H1 (cell line): ENCODE measurements at regions not wholly inside any gene's neighbourhood (a gene's known extent, or its start where the extent isn't known, plus 50 kb on each side); places are given as distances from the start of the nearest gene placed in this dataset.

Source experiments
- CTCF ChIA-PET: fragments of 300-600 bp; sonication (Branson Sonifier 250); formaldehyde crosslinking; loops from one replicate; lab custom pipeline; 2021; ENCODE audit not compliant: partially characterized antibody; lab: Charles Lee
- POLR2A ChIA-PET: fragments of 300-600 bp; sonication (Branson Sonifier 250); formaldehyde crosslinking; loops from one replicate; lab custom pipeline; 2021; ENCODE audit warnings: inconsistent platforms; ENCODE audit not compliant: partially characterized antibody; lab: Charles Lee
- DNase-seq, 2 experiments: peaks; one replicate each; pipeline versions ENCODE4 v3.0.0 to v3.0.0-alpha.2; 2010 to 2022; ENCODE audit warnings: low spot score in 2 of 2, low read depth in 1 of 2, mixed read lengths in 1 of 2
- FAIRE-seq: peaks from 2 replicates; lab custom pipeline; 2011; peaks lifted over from hg19 to GRCh38; lab: Jason Lieb, UNC
- H2AFZ ChIP-seq: 2 replicates; pipeline ENCODE4 v1.8.1; 2012; ENCODE audit warnings: low read length, inconsistent platforms
- H2AK5ac ChIP-seq: 2 replicates; pipeline ENCODE4 v1.6.1; 2013; ENCODE audit warnings: low read depth, low read length
- H2BK120ac ChIP-seq: replicated peaks from 2 replicates; pipeline ENCODE3; 2013; ENCODE audit warnings: low read depth, low read length, inconsistent platforms
- H2BK12ac ChIP-seq: 2 replicates; pipeline ENCODE4 v1.6.1; 2013; ENCODE audit warnings: low read depth, low read length
- H2BK15ac ChIP-seq: 2 replicates; pipeline ENCODE4 v1.6.1; 2013; ENCODE audit warnings: low read length
- H2BK20ac ChIP-seq: 2 replicates; pipeline ENCODE4 v1.6.1; 2013; ENCODE audit warnings: low read length
- H2BK5ac ChIP-seq: 2 replicates; pipeline ENCODE4 v1.6.1; 2013; ENCODE audit warnings: low read depth, low read length
- H3K14ac ChIP-seq: 2 replicates; pipeline ENCODE4 v1.6.1; 2013; ENCODE audit warnings: inconsistent platforms; ENCODE audit not compliant: insufficient read length
- H3K18ac ChIP-seq: 2 replicates; pipeline ENCODE4 v1.6.1; 2013; ENCODE audit warnings: low read length; ENCODE audit errors: extremely low read depth
- H3K23ac ChIP-seq: 2 replicates; pipeline ENCODE4 v1.6.1; 2013; ENCODE audit warnings: inconsistent platforms; ENCODE audit not compliant: insufficient read length
- H3K23me2 ChIP-seq: 2 replicates; pipeline ENCODE4 v1.6.1; 2013; ENCODE audit warnings: low read depth, low read length
- H3K27ac ChIP-seq: 2 replicates; pipeline ENCODE4 v1.6.1; 2011; ENCODE audit warnings: low read depth, low read length, inconsistent platforms
- H3K27me3 ChIP-seq, 4 experiments: replicated peaks in 1 of 4; 1 replicate in 1 of 4; 2 replicates in 3 of 4; pipeline versions ENCODE4 v1.6.1 to v1.8.1; 2011 to 2013; ENCODE audit warnings: low read length in 3 of 4, mild to moderate bottlenecking in 3 of 4, inconsistent platforms in 2 of 4, mixed read lengths in 2 of 4, moderate library complexity in 1 of 4; ENCODE audit not compliant: control insufficient read depth in 3 of 4, insufficient read depth in 3 of 4; ENCODE audit errors: extremely low read depth in 1 of 4
- H3K36me3 ChIP-seq, 4 experiments: 2 replicates each; pipeline versions ENCODE4 v1.6.1 to v1.8.1; 2011 to 2013; ENCODE audit warnings: mild to moderate bottlenecking in 4 of 4, low read length in 3 of 4, moderate library complexity in 2 of 4, control low read depth in 1 of 4, inconsistent platforms in 1 of 4; ENCODE audit not compliant: insufficient read depth in 4 of 4, control insufficient read depth in 2 of 4
- H3K4ac ChIP-seq: replicated peaks from 2 replicates; pipeline ENCODE3; 2013; ENCODE audit warnings: low read length, low read depth, mixed read lengths, inconsistent platforms; ENCODE audit not compliant: insufficient read length
- H3K4me1 ChIP-seq, 4 experiments: replicated peaks in 1 of 4; 1 replicate in 1 of 4; 2 replicates in 3 of 4; pipeline versions ENCODE4 v1.6.1 to v1.8.1; 2011 to 2013; ENCODE audit warnings: low read length in 3 of 4, inconsistent platforms in 2 of 4, mixed read lengths in 1 of 4; ENCODE audit not compliant: insufficient read depth in 4 of 4, control insufficient read depth in 3 of 4
- H3K4me2 ChIP-seq, 2 experiments: 2 replicates each; pipeline versions ENCODE4 v1.6.1 to v1.8.1; 2011 to 2013; ENCODE audit warnings: low read depth in 2 of 2, low read length in 2 of 2, control low read depth in 1 of 2, inconsistent platforms in 1 of 2, mild to moderate bottlenecking in 1 of 2; ENCODE audit not compliant: insufficient read depth in 1 of 2
- H3K4me3 ChIP-seq, 4 experiments: fragments of 200-600, 300-600 bp in 1 of 4; sonication (generic), shearing (Covaris generic), sonication (Bioruptor Twin) in 1 of 4; 2 replicates each; pipeline versions ENCODE4 v1.5.1 to v1.8.1; 2011 to 2016; ENCODE audit warnings: low read length in 4 of 4, low read depth in 3 of 4, control low read depth in 2 of 4, inconsistent platforms in 2 of 4, mild to moderate bottlenecking in 2 of 4, mixed read lengths in 1 of 4, moderate library complexity in 1 of 4; ENCODE audit not compliant: insufficient read depth in 2 of 4; ENCODE audit errors: extremely low read depth in 1 of 4
- H3K56ac ChIP-seq: replicated peaks from 2 replicates; pipeline ENCODE3; 2013; ENCODE audit warnings: low read depth, mild to moderate bottlenecking, mixed read lengths, low read length, inconsistent platforms; ENCODE audit not compliant: insufficient read length
- H3K79me1 ChIP-seq: 2 replicates; pipeline ENCODE4 v1.6.1; 2013; ENCODE audit warnings: low read depth, low read length, control low read depth
- H3K79me2 ChIP-seq, 2 experiments: 2 replicates each; pipeline versions ENCODE4 v1.6.1 to v1.8.1; 2012 to 2013; ENCODE audit warnings: low read length in 2 of 2, mild to moderate bottlenecking in 2 of 2, inconsistent platforms in 1 of 2; ENCODE audit not compliant: insufficient read depth in 2 of 2, control insufficient read depth in 1 of 2
- H3K9ac ChIP-seq, 4 experiments: replicated peaks in 1 of 4; 1 replicate in 1 of 4; 2 replicates in 3 of 4; pipeline versions ENCODE4 v1.6.1 to v1.8.1; 2011 to 2013; ENCODE audit warnings: low read depth in 3 of 4, low read length in 3 of 4, control low read depth in 2 of 4, mild to moderate bottlenecking in 2 of 4, moderate library complexity in 2 of 4, inconsistent platforms in 1 of 4; ENCODE audit errors: extremely low read depth in 1 of 4
- H3K9me3 ChIP-seq, 2 experiments: 2 replicates each; pipeline versions ENCODE4 v1.6.1 to v1.8.1; 2012 to 2013; ENCODE audit warnings: mild to moderate bottlenecking in 2 of 2, moderate library complexity in 2 of 2, control low read depth in 1 of 2, inconsistent platforms in 1 of 2, low read depth in 1 of 2, low read length in 1 of 2, mixed read lengths in 1 of 2; ENCODE audit not compliant: insufficient read depth in 2 of 2
- H4K20me1 ChIP-seq, 2 experiments: replicated peaks in 1 of 2; 2 replicates each; pipeline versions ENCODE3 to v1.8.1; 2011 to 2013; ENCODE audit warnings: inconsistent platforms in 2 of 2, low read length in 2 of 2, mild to moderate bottlenecking in 1 of 2; ENCODE audit not compliant: insufficient read depth in 2 of 2, control insufficient read depth in 1 of 2
- H4K5ac ChIP-seq: 2 replicates; pipeline ENCODE4 v1.6.1; 2013; ENCODE audit warnings: low read length, low read depth, mixed read lengths, inconsistent platforms; ENCODE audit not compliant: insufficient read length
- H4K8ac ChIP-seq: 2 replicates; pipeline ENCODE4 v1.8.0; 2013; ENCODE audit warnings: mild to moderate bottlenecking, moderate library complexity, low read length, inconsistent platforms; ENCODE audit not compliant: insufficient read depth; ENCODE audit errors: extremely low read depth
- H4K91ac ChIP-seq: replicated peaks from 2 replicates; pipeline ENCODE3; 2013; ENCODE audit warnings: low read length, mixed read lengths, inconsistent platforms; ENCODE audit not compliant: insufficient read length
- JUN ChIP-seq: IDR thresholded peaks from 2 replicates; pipeline ENCODE4 v1.6.1; 2011; ENCODE audit warnings: low read depth, mild to moderate bottlenecking, improper control_type of control experiment, low read length
- KDM4A ChIP-seq: IDR thresholded peaks from one replicate; pipeline ENCODE4 v1.7.1; 2012; ENCODE audit warnings: low read depth, mild to moderate bottlenecking, moderate library complexity, low read length, inconsistent platforms; ENCODE audit not compliant: severe bottlenecking
- MAFK ChIP-seq: IDR thresholded peaks from 2 replicates; pipeline ENCODE4 v1.6.1; 2012; ENCODE audit warnings: low read depth, mild to moderate bottlenecking, improper control_type of control experiment, low read length
- POU5F1 ChIP-seq: IDR thresholded peaks from 2 replicates; pipeline ENCODE4 v1.6.1; 2011; ENCODE audit warnings: low read depth, mild to moderate bottlenecking, low read length, moderate library complexity
- RNF2 ChIP-seq: fragments of 200-900, 300-1000 bp; sonication (generic); IDR thresholded peaks from 2 replicates; pipeline ENCODE4 v1.7.1; 2016; ENCODE audit warnings: borderline replicate concordance, low read depth, mild to moderate bottlenecking, antibody characterized with exemption, low read length; ENCODE audit not compliant: poor library complexity, severe bottlenecking; ENCODE audit errors: missing control alignments
- SUZ12 ChIP-seq: fragments of 200-600 bp; sonication (generic); IDR thresholded peaks from 2 replicates; pipeline ENCODE4 v1.6.1; 2012; ENCODE audit warnings: mild to moderate bottlenecking, inconsistent platforms, low read length, moderate library complexity, mixed read lengths
- WGBS, 2 experiments: shearing (Covaris generic) in 1 of 2; methylation state at CpG; one replicate each; pipeline versions ENCODE4 v1.1.6 to v1.1.7; 2013 to 2015; ENCODE audit warnings: low lambda C conversion rate in 2 of 2, mixed read lengths in 2 of 2, inconsistent platforms in 1 of 2, low coverage in 1 of 2, missing lambda C conversion rate in 1 of 2; ENCODE audit not compliant: insufficient replicate concordance in 2 of 2, insufficient coverage in 1 of 2, insufficient read length in 1 of 2; ENCODE audit errors: extremely low coverage in 1 of 2, missing lambda C conversion rate in 1 of 2; 5-methylcytosine and 5-hydroxymethylcytosine counted together
- TF ChIP-seq, protein P1 (sequence below): IDR thresholded peaks from 2 replicates; pipeline ENCODE4 v1.6.1; 2012; ENCODE audit warnings: low read length, inconsistent platforms
- TF ChIP-seq, protein P2 (sequence below), 3 experiments: IDR thresholded peaks; 1 replicate in 2 of 3; 2 replicates in 1 of 3; pipeline versions ENCODE4 v1.5.1 to v1.6.1; 2011; ENCODE audit warnings: low read length in 3 of 3, mild to moderate bottlenecking in 3 of 3, inconsistent platforms in 2 of 3, low read depth in 1 of 3, moderate library complexity in 1 of 3; ENCODE audit not compliant: insufficient read depth in 1 of 3; ENCODE audit errors: control extremely low read depth in 1 of 3
- TF ChIP-seq, protein P3 (sequence below): IDR thresholded peaks from 2 replicates; pipeline ENCODE4 v1.6.1; 2011; ENCODE audit warnings: low read depth, mild to moderate bottlenecking, low read length; ENCODE audit not compliant: insufficient read depth

DNA sequence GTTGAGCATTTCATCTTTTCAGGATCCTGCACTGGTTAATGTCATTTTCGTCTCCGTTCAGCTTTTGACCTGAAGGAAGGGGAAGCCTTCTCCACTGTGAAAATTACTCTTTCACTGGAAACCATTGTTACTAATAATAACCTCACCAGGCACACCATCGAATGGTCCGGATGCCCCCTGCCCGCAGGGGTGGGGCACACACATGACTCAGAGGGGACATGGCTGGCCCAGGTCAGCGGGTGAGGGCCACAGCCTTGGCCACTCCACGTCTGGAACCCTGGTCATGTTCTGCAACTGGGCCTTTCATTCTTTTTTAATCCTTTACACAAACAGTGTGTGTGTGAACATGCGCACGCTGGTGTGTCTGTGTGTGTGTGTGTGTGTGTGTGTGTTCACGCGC, 191.8 kb downstream of the BCOR start:
- no peak overlapping the region for H3K27ac ChIP-seq
- H4K91ac ChIP-seq = no peak overlapping the region
- no peaks in the 10 kb centered on the region for H3K79me1 ChIP-seq
- no peak overlapping the region for H3K9ac ChIP-seq
- FAIRE-seq = no peak
- no peak overlapping the region for H3K4ac ChIP-seq
- H3K4me2 ChIP-seq = no peak overlapping the region
- H3K79me2 ChIP-seq = no peaks in the 10 kb centered on the region
- H3K23me2 ChIP-seq = no peaks in the 10 kb centered on the region
- H3K9me3 ChIP-seq = no peaks in the 10 kb centered on the region
- no peak overlapping the region for H2AFZ ChIP-seq
- H2BK12ac ChIP-seq = no peak overlapping the region
- no peak overlapping the region for H2AK5ac ChIP-seq
- peaks cover 0 to 11% (median 2%) of the 10 kb centered on the region in 4 experiments; a peak in 5 of 7 replicates for H3K4me1 ChIP-seq
- H2BK20ac ChIP-seq = no peak overlapping the region
- H3K4me3 ChIP-seq = no peak overlapping the region
- H4K20me1 ChIP-seq = no peaks in the 10 kb centered on the region
- no peak for DNase-seq
- H3K23ac ChIP-seq = no peak overlapping the region
- no peaks in the 10 kb centered on the region for H3K36me3 ChIP-seq
- H3K18ac ChIP-seq = no peak overlapping the region
- H2BK120ac ChIP-seq = no peak overlapping the region
- no peak overlapping the region for H4K8ac ChIP-seq
- ChIA-PET POLR2A (interaction anchor here (1.0 kb wide), 1 partner anchor 30 kb away, joined by 3 read pairs; no protein-coding TSS in a partner anchor), CTCF (no interaction called here)
- 87% methylated on average over 11 of the region's 11 CpGs; no CpG with 5 or more reads in 1 of the 2 experiments for WGBS, 2 experiments
- no peak overlapping the region for H3K56ac ChIP-seq
- H2BK5ac ChIP-seq = no peak overlapping the region
- H4K5ac ChIP-seq = no peak overlapping the region
- no peak overlapping the region for H2BK15ac ChIP-seq
- H3K27me3 ChIP-seq = peaks cover 0 to 2% (median 0%) of the 10 kb centered on the region in 4 experiments; a peak in 1 of 7 replicates
- no peak overlapping the region for H3K14ac ChIP-seq
- TF ChIP-seq SUZ12 (no peak), JUN (no peak), MAFK (no peak), KDM4A (no peak), POU5F1 (no peak), RNF2 (no peak)
- TF ChIP-seq, protein P1, sequence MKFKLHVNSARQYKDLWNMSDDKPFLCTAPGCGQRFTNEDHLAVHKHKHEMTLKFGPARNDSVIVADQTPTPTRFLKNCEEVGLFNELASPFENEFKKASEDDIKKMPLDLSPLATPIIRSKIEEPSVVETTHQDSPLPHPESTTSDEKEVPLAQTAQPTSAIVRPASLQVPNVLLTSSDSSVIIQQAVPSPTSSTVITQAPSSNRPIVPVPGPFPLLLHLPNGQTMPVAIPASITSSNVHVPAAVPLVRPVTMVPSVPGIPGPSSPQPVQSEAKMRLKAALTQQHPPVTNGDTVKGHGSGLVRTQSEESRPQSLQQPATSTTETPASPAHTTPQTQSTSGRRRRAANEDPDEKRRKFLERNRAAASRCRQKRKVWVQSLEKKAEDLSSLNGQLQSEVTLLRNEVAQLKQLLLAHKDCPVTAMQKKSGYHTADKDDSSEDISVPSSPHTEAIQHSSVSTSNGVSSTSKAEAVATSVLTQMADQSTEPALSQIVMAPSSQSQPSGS = no peak
- TF ChIP-seq, protein P2, sequence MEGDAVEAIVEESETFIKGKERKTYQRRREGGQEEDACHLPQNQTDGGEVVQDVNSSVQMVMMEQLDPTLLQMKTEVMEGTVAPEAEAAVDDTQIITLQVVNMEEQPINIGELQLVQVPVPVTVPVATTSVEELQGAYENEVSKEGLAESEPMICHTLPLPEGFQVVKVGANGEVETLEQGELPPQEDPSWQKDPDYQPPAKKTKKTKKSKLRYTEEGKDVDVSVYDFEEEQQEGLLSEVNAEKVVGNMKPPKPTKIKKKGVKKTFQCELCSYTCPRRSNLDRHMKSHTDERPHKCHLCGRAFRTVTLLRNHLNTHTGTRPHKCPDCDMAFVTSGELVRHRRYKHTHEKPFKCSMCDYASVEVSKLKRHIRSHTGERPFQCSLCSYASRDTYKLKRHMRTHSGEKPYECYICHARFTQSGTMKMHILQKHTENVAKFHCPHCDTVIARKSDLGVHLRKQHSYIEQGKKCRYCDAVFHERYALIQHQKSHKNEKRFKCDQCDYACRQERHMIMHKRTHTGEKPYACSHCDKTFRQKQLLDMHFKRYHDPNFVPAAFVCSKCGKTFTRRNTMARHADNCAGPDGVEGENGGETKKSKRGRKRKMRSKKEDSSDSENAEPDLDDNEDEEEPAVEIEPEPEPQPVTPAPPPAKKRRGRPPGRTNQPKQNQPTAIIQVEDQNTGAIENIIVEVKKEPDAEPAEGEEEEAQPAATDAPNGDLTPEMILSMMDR (IDR thresholded peaks at IDR 0.05; ENCODE audit: control extremely low read depth in 1 of 3, insufficient read depth in 1 of 3, low read depth in 1 of 3, low read length in 3 of 3) = no peak
- TF ChIP-seq, protein P3, sequence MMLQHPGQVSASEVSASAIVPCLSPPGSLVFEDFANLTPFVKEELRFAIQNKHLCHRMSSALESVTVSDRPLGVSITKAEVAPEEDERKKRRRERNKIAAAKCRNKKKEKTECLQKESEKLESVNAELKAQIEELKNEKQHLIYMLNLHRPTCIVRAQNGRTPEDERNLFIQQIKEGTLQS = no peak
